AG04450 (cell line): ENCODE measurements at regions not wholly inside any gene's neighbourhood (a gene's known extent, or its start where the extent isn't known, plus 50 kb on each side); places are given as distances from the start of the nearest gene placed in this dataset.

Experiments
- CTCF ChIA-PET: fragments of 300-600, 350-600 bp; formaldehyde crosslinking; extraction: SDS; loops from one replicate; lab custom pipeline; 2022; ENCODE audit warnings: antibody characterized with exemption, inconsistent platforms; lab: Charles Lee
- POLR2A ChIA-PET: fragments of 350-600 bp; formaldehyde crosslinking; extraction: SDS; loops from one replicate; lab custom pipeline; 2021; ENCODE audit warnings: antibody characterized with exemption, inconsistent platforms; lab: Yijun Ruan, JAX
- DNase-seq: peaks from one replicate; pipeline ENCODE4 v3.0.0-alpha.2; 2011; ENCODE audit warnings: low read depth, low spot score
- H3K27ac ChIP-seq: one replicate; pipeline ENCODE4 v1.5.1; 2012; ENCODE audit warnings: low read depth, low read length, control low read depth
- H3K27me3 ChIP-seq: one replicate; pipeline ENCODE4 v1.6.0; 2012; ENCODE audit warnings: low read length; ENCODE audit not compliant: control insufficient read depth, insufficient read depth
- H3K4me3 ChIP-seq: 2 replicates; pipeline ENCODE4 v1.5.1; 2011; ENCODE audit warnings: mild to moderate bottlenecking, low read depth, low read length, control low read depth
- H3K9me3 ChIP-seq: 2 replicates; pipeline ENCODE4 v1.5.1; 2012; ENCODE audit warnings: low read length; ENCODE audit not compliant: control insufficient read depth, insufficient read depth
- TF ChIP-seq, protein P1 (sequence below): IDR thresholded peaks from 2 replicates; pipeline ENCODE4 v1.5.1; 2011; ENCODE audit warnings: low read depth, low read length, control low read depth, inconsistent platforms

- DNase-seq = no peak
- CTCF ChIA-PET = interaction anchor here (0.5 kb wide), 1 partner anchor 163 kb away, joined by 5 read pairs; no protein-coding TSS in a partner anchor
- POLR2A ChIA-PET = no interaction called here
Observed at GRCh38 chr3:16813336-16813735, 71.4 kb upstream of the PLCL2 start.

DNA sequence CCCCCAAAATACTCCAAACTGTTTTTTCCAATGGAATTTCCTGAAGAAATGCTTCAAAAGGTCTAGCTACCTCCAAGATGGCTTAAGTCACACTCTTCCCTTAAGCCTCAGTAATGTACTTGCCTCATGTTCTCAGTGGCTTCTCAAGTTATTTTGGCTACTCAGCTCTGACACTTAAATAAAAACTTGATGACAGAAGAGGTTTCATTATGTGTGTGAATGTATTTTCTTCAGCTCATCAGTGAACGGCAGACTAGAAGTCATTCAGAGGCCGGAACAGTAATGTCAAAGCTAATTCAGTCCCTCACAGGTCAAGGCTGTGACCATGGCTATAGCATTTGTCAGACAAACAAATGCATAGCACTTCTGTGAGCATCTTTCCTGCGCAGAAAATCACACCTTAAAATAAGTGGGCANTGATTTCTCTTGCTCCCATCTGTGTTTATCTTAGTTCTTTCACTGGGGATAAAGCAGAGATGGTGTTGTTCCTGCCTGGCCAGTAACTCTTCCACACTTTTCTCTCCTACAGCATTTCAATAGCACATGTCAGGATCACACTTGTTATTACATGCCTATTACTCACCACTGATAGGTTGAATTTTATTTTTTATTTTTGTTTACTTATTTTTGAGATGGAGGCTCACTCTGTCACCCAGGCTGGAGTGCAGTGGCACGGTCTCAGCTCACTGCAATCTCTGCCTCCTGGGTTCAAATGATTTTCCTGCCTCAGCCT is 68.5 kb upstream of the PLCL2 start:
- TF ChIP-seq, protein P1, sequence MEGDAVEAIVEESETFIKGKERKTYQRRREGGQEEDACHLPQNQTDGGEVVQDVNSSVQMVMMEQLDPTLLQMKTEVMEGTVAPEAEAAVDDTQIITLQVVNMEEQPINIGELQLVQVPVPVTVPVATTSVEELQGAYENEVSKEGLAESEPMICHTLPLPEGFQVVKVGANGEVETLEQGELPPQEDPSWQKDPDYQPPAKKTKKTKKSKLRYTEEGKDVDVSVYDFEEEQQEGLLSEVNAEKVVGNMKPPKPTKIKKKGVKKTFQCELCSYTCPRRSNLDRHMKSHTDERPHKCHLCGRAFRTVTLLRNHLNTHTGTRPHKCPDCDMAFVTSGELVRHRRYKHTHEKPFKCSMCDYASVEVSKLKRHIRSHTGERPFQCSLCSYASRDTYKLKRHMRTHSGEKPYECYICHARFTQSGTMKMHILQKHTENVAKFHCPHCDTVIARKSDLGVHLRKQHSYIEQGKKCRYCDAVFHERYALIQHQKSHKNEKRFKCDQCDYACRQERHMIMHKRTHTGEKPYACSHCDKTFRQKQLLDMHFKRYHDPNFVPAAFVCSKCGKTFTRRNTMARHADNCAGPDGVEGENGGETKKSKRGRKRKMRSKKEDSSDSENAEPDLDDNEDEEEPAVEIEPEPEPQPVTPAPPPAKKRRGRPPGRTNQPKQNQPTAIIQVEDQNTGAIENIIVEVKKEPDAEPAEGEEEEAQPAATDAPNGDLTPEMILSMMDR = no peak
- H3K27ac ChIP-seq = no peak overlapping the region
- no peaks in the 10 kb centered on the region for H3K27me3 ChIP-seq
- H3K9me3 ChIP-seq = no peaks in the 10 kb centered on the region
- no peak overlapping the region for H3K4me3 ChIP-seq
- ChIA-PET POLR2A (no interaction called here), CTCF (no interaction called here)
- DNase-seq = no peak

More at GRCh38 chr3:16813336-16813735, 71.4 kb upstream of the PLCL2 start:
- Histone ChIP-seq H3K27ac (no peak overlapping the region), H3K4me3 (no peak overlapping the region), H3K27me3 (no peaks in the 10 kb centered on the region), H3K9me3 (no peaks in the 10 kb centered on the region)
- TF ChIP-seq, protein P1 = no peak

DNA sequence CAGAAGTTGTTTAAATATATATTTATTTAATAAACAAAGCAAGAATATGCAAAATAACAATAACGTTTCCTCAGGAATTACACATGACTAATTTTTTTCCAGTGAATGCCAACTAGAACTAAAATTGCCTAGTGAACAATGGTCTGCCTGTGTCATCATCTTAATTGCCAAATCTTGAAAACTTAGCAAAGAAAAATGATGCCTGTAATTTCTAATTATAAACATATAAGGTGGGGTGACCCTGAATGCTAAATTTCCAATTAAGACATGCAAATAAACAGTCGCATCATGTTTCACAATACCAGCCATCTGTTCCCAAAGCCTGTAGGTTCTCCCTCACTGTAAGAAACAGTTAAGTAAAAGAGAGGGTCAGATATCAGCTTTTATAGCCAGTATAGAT is 67.6 kb upstream of the PLCL2 start:
- TF ChIP-seq, protein P1 = no peak
- DNase-seq = no peak
- Histone ChIP-seq H3K27me3 (no peaks in the 10 kb centered on the region), H3K4me3 (no peak overlapping the region), H3K9me3 (no peaks in the 10 kb centered on the region), H3K27ac (no peak overlapping the region)
- POLR2A ChIA-PET = no interaction called here
- CTCF ChIA-PET = no interaction called here

GRCh38 chr3:16818194-16818593 is 66.6 kb upstream of the PLCL2 start:
- Histone ChIP-seq H3K4me3 (no peak overlapping the region), H3K27ac (no peak overlapping the region), H3K9me3 (no peaks in the 10 kb centered on the region), H3K27me3 (no peaks in the 10 kb centered on the region)
- CTCF ChIA-PET = no interaction called here
- POLR2A ChIA-PET = no interaction called here
- TF ChIP-seq, protein P1 = no peak
- no peak for DNase-seq

GRCh38 chr3:16818945-16819344 is 65.8 kb upstream of the PLCL2 start:
- Histone ChIP-seq H3K9me3 (no peaks in the 10 kb centered on the region), H3K4me3 (no peak overlapping the region), H3K27ac (no peak overlapping the region), H3K27me3 (no peaks in the 10 kb centered on the region)
- DNase-seq = no peak
- POLR2A ChIA-PET = no interaction called here
- CTCF ChIA-PET = no interaction called here
- TF ChIP-seq, protein P1 = no peak
